ENCODE measurements at regions not wholly inside any gene's neighbourhood (a gene's known extent, or its start where the extent isn't known, plus 50 kb on each side); places are given as distances from the start of the nearest gene placed in this dataset.

- TF ChIP-seq ZNF433 (tag by site-specific recombination; IDR thresholded peaks at IDR 0.05; ENCODE audit: low read depth) (no peak), CTCF (tag by site-specific recombination; IDR thresholded peaks at IDR 0.05) (no peak), REPIN1 (tag by site-specific recombination; IDR thresholded peaks at IDR 0.05; ENCODE audit: low read depth) (no peak), BCL11B (tag by site-specific recombination; IDR thresholded peaks at IDR 0.05; ENCODE audit: low read depth) (no peak), ZNF791 (tag by site-specific recombination; IDR thresholded peaks at IDR 0.05) (no peak), ZBTB7A (tag by site-specific recombination; IDR thresholded peaks at IDR 0.05; ENCODE audit: low read depth) (no peak), OVOL3 (tag by site-specific recombination; IDR thresholded peaks at IDR 0.05) (no peak), ZNF513 (tag by site-specific recombination; IDR thresholded peaks at IDR 0.05) (no peak), ZNF629 (tag by site-specific recombination; IDR thresholded peaks at IDR 0.05) (no peak), ZSCAN18 (tag by site-specific recombination; IDR thresholded peaks at IDR 0.05) (no peak)
- TF ChIP-seq, protein P1, sequence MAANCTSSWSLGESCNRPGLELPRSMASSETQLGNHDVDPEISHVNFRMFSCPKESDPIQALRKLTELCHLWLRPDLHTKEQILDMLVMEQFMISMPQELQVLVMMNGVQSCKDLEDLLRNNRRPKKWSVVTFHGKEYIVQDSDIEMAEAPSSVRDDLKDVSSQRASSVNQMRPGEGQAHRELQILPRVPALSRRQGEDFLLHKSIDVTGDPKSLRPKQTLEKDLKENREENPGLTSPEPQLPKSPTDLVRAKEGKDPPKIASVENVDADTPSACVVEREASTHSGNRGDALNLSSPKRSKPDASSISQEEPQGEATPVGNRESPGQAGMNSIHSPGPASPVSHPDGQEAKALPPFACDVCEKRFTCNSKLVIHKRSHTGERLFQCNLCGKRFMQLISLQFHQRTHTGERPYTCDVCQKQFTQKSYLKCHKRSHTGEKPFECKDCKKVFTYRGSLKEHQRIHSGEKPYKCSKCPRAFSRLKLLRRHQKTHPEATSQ (tag by site-specific recombination; IDR thresholded peaks at IDR 0.05), result no peak
- TF ChIP-seq, protein P2, sequence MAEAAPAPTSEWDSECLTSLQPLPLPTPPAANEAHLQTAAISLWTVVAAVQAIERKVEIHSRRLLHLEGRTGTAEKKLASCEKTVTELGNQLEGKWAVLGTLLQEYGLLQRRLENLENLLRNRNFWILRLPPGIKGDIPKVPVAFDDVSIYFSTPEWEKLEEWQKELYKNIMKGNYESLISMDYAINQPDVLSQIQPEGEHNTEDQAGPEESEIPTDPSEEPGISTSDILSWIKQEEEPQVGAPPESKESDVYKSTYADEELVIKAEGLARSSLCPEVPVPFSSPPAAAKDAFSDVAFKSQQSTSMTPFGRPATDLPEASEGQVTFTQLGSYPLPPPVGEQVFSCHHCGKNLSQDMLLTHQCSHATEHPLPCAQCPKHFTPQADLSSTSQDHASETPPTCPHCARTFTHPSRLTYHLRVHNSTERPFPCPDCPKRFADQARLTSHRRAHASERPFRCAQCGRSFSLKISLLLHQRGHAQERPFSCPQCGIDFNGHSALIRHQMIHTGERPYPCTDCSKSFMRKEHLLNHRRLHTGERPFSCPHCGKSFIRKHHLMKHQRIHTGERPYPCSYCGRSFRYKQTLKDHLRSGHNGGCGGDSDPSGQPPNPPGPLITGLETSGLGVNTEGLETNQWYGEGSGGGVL (tag by site-specific recombination; IDR thresholded peaks at IDR 0.05), result no peak
Measured at GRCh38 chr6:50369996-50370395, 320.3 kb upstream of the DEFB112 start.

Data from HEK293 (cell line).